Hepatocyte (in vitro differentiated cells): ENCODE measurements at regions not wholly inside any gene's neighbourhood (a gene's known extent, or its start where the extent isn't known, plus 50 kb on each side); places are given as distances from the start of the nearest gene placed in this dataset.

ENCODE experiments used
- DNase-seq: peaks from one replicate; pipeline ENCODE4 v3.0.0-alpha.2; 2016; ENCODE audit warnings: low spot score
- H2AFZ ChIP-seq: fragments of 200-600 bp; sonication (generic); 2 replicates; pipeline ENCODE4 v1.6.0; 2016; ENCODE audit warnings: antibody characterized with exemption, mild to moderate bottlenecking
- H3K27ac ChIP-seq: fragments of 200-600 bp; sonication (generic); 2 replicates; pipeline ENCODE4 v1.5.1; 2016; ENCODE audit warnings: mild to moderate bottlenecking
- H3K27me3 ChIP-seq: fragments of 200-600 bp; sonication (generic); 2 replicates; pipeline ENCODE4 v1.6.1; 2016
- H3K36me3 ChIP-seq: fragments of 200-600 bp; sonication (generic); replicated peaks from 2 replicates; pipeline ENCODE4 v1.5.1; 2016; ENCODE audit warnings: low read depth; ENCODE audit not compliant: insufficient read depth
- H3K4me1 ChIP-seq: fragments of 200-600 bp; sonication (generic); 2 replicates; pipeline ENCODE4 v1.5.1; 2016; ENCODE audit warnings: mild to moderate bottlenecking, moderate library complexity; ENCODE audit not compliant: insufficient read depth
- H3K4me2 ChIP-seq: fragments of 200-600 bp; sonication (generic); 2 replicates; pipeline ENCODE4 v1.6.0; 2016
- H3K4me3 ChIP-seq: fragments of 200-600 bp; sonication (generic); 2 replicates; pipeline ENCODE4 v1.5.1; 2016; ENCODE audit warnings: mild to moderate bottlenecking
- H3K79me2 ChIP-seq: fragments of 200-600 bp; sonication (generic); 2 replicates; pipeline ENCODE4 v1.6.0; 2017; ENCODE audit warnings: mild to moderate bottlenecking
- H3K9me2 ChIP-seq: fragments of 200-600 bp; sonication (generic); replicated peaks from 2 replicates; pipeline ENCODE4 v1.6.0; 2017; ENCODE audit warnings: mild to moderate bottlenecking; ENCODE audit not compliant: insufficient read depth
- H3K9me3 ChIP-seq: fragments of 200-600 bp; sonication (generic); 2 replicates; pipeline ENCODE4 v1.5.1; 2016; ENCODE audit warnings: low read depth, mild to moderate bottlenecking
- H4K20me1 ChIP-seq: fragments of 200-600 bp; sonication (generic); 2 replicates; pipeline ENCODE4 v1.6.0; 2016; ENCODE audit warnings: mild to moderate bottlenecking; ENCODE audit not compliant: insufficient read depth, poor library complexity, severe bottlenecking
- CTCF ChIP-seq: fragments of 200-600 bp; sonication (generic); IDR thresholded peaks from 2 replicates; pipeline ENCODE4 v1.5.1; 2016; ENCODE audit warnings: antibody characterized with exemption, mild to moderate bottlenecking; ENCODE audit not compliant: poor library complexity
- EZH2 ChIP-seq: fragments of 200-600 bp; sonication (generic); IDR thresholded peaks from 2 replicates; pipeline ENCODE4 v1.6.1; 2016; ENCODE audit warnings: antibody characterized with exemption, mild to moderate bottlenecking, borderline replicate concordance
- EZH2phosphoT487 ChIP-seq: fragments of 200-600 bp; sonication (generic); IDR thresholded peaks from one replicate; pipeline ENCODE4 v1.6.1; 2018; ENCODE audit warnings: antibody characterized with exemption, mild to moderate bottlenecking, low read depth, moderate library complexity; ENCODE audit not compliant: unreplicated experiment, severe bottlenecking
- WGBS: methylation state at CpG from one replicate; pipeline ENCODE4 v1.1.6; 2016; ENCODE audit warnings: low lambda C conversion rate; ENCODE audit errors: missing lambda C conversion rate; 5-methylcytosine and 5-hydroxymethylcytosine counted together

GRCh38 chr4:127410644-127411043, 222.1 kb upstream of the INTU start:
- WGBS = 60% methylated on average over 2 of the region's 2 CpGs
- no peak for DNase-seq
- Histone ChIP-seq H3K27ac (no peak overlapping the region), H3K9me3 (no peaks in the 10 kb centered on the region), H3K36me3 (no peaks in the 10 kb centered on the region), H4K20me1 (no peaks in the 10 kb centered on the region), H3K9me2 (no peaks in the 10 kb centered on the region), H3K4me2 (no peak overlapping the region), H3K4me3 (no peak overlapping the region), H2AFZ (no peak overlapping the region), H3K27me3 (no peaks in the 10 kb centered on the region), H3K79me2 (no peaks in the 10 kb centered on the region), H3K4me1 (no peaks in the 10 kb centered on the region)
- TF ChIP-seq EZH2 (no peak), EZH2phosphoT487 (no peak), CTCF (no peak)

GRCh38 chr4:127414951-127415606, 217.7 kb upstream of the INTU start:
- WGBS = 88% methylated on average over 2 of the region's 2 CpGs
- no peak overlapping the region for H3K27ac ChIP-seq

GRCh38 chr4:127416115-127416514, 216.6 kb upstream of the INTU start:
- H3K79me2 ChIP-seq = no peaks in the 10 kb centered on the region
- no peaks in the 10 kb centered on the region for H3K27me3 ChIP-seq
- DNase-seq = no peak
- H3K4me1 ChIP-seq = no peaks in the 10 kb centered on the region
- no peaks in the 10 kb centered on the region for H4K20me1 ChIP-seq
- no peak overlapping the region for H3K4me3 ChIP-seq
- no peak overlapping the region for H3K27ac ChIP-seq
- no peaks in the 10 kb centered on the region for H3K36me3 ChIP-seq
- no peak overlapping the region for H2AFZ ChIP-seq
- H3K9me3 ChIP-seq = no peaks in the 10 kb centered on the region
- no peaks in the 10 kb centered on the region for H3K9me2 ChIP-seq
- 81% methylated on average over 4 of the region's 4 CpGs for WGBS
- H3K4me2 ChIP-seq = no peak overlapping the region
- no peak for TF ChIP-seq EZH2phosphoT487
- no peak for TF ChIP-seq CTCF

More at GRCh38 chr4:127414951-127415606, 217.7 kb upstream of the INTU start:
- Histone ChIP-seq H3K79me2 (no peaks in the 10 kb centered on the region), H3K36me3 (no peaks in the 10 kb centered on the region), H3K4me1 (no peaks in the 10 kb centered on the region), H3K9me2 (no peaks in the 10 kb centered on the region), H4K20me1 (no peaks in the 10 kb centered on the region), H3K4me2 (no peak overlapping the region), H3K9me3 (no peaks in the 10 kb centered on the region), H3K4me3 (no peak overlapping the region), H2AFZ (no peak overlapping the region), H3K27me3 (no peaks in the 10 kb centered on the region)
- no peak for DNase-seq
- TF ChIP-seq EZH2 (no peak), EZH2phosphoT487 (no peak), CTCF (no peak)
